HAP-1 (cell line): ENCODE measurements at regions not wholly inside any gene's neighbourhood (a gene's known extent, or its start where the extent isn't known, plus 50 kb on each side); places are given as distances from the start of the nearest gene placed in this dataset.
"Not testable (repeated sequence)": the region's sequence is repeated elsewhere in the genome, so short reads cannot be mapped to it uniquely, and the experiment has no call there.

ENCODE experiments used
- DNase-seq, 2 experiments: peaks; one replicate each; pipeline ENCODE4 v3.0.0-alpha.2; 2016 to 2020; ENCODE audit warnings: low spot score in 2 of 2
- H3K27me3 ChIP-seq: fragments of 250-450 bp; sonication (Bioruptor Pico); 2 replicates; pipeline ENCODE4 v1.5.1; 2020; ENCODE audit warnings: low read depth, mild to moderate bottlenecking, moderate library complexity
- H3K36me3 ChIP-seq: fragments of 250-450 bp; sonication (Bioruptor Pico); replicated peaks from 2 replicates; pipeline ENCODE4 v1.5.1; 2020; ENCODE audit warnings: mild to moderate bottlenecking
- H3K4me1 ChIP-seq: fragments of 250-450 bp; sonication (Bioruptor Pico); 2 replicates; pipeline ENCODE4 v1.5.1; 2020; ENCODE audit warnings: mild to moderate bottlenecking
- H3K4me3 ChIP-seq: fragments of 250-450 bp; sonication (Bioruptor Pico); 2 replicates; pipeline ENCODE4 v1.5.1; 2020; ENCODE audit warnings: mild to moderate bottlenecking, moderate library complexity
- H3K9me3 ChIP-seq: fragments of 250-450 bp; sonication (Bioruptor Pico); 2 replicates; pipeline ENCODE4 v1.5.1; 2020; ENCODE audit warnings: mild to moderate bottlenecking, moderate library complexity
- in situ Hi-C: fragments of 300-500 bp; cut with MboI; formaldehyde crosslinking; loops from 3 replicates; pipeline ENCODE4 v1.14.3; 2020; ENCODE audit warnings: low sequenced_read_pairs, inconsistent platforms, mixed read lengths

DNA sequence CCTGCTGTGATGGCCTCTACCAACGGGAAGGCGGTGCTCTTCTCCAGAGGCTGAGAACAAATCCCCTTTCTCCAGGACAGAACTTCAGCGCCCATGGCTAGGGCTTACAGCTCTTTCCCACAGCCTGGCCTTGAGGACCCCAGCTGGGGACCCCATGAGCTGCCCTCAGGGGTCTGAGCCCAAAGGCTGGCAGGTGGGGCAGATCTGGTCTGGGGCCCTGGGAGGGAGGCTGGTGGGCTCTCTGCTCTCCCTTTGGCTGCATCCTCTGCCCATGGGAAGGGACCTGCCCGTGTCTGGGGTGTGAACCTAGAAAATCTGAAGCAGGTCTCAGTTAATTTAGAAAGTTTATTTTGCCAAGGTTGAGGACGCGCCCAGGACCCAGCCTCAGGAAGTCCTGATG lies 322.1 kb downstream of the ADGRD1 start:
- Histone ChIP-seq H3K27me3 (no peaks in the 10 kb centered on the region), H3K4me1 (no peaks in the 10 kb centered on the region), H3K4me3 (no peak overlapping the region), H3K36me3 (no peaks in the 10 kb centered on the region), H3K9me3 (no peaks in the 10 kb centered on the region)
- in situ Hi-C loops: no loop called here
- DNase-seq: no peak

DNA sequence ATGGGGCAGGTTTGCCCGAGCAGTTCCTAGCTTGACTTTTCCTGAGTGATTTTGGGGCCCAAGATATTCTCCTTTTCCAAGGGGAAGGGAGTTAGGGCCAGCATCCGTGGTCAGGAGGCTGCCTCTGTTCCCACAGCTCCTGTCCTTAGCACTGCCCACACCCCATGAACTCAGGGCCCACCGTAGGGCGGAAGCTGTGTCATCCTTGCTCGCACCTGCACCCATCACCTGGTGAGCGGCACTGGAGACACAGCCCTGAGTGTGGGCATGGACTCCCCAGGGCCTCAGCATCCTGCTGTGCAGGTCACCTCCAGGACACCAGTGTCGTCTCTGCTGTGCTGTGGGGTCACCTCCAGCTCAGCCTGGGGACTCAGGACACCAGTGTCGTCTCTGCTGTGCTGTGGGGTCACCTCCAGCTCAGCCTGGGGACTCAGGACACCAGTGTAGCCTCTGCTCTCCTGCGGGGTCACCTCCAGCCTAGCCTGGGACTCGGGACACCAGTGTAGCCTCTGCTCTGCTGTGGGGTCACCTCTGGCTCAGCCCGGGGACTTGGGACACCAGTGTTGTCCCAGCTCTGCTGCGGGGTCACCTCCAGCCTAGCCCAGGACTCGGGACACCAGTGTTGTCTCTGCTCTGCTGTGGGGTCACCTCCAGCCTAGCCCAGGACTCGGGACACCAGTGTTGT lies 322.9 kb downstream of the ADGRD1 start:
- H3K4me3 ChIP-seq: no peak overlapping the region
- in situ Hi-C loops: no loop called here
- no peaks in the 10 kb centered on the region for H3K9me3 ChIP-seq
- DNase-seq: no peak
- H3K36me3 ChIP-seq: no peaks in the 10 kb centered on the region
- H3K4me1 ChIP-seq: no peaks in the 10 kb centered on the region
- no peaks in the 10 kb centered on the region for H3K27me3 ChIP-seq

DNA sequence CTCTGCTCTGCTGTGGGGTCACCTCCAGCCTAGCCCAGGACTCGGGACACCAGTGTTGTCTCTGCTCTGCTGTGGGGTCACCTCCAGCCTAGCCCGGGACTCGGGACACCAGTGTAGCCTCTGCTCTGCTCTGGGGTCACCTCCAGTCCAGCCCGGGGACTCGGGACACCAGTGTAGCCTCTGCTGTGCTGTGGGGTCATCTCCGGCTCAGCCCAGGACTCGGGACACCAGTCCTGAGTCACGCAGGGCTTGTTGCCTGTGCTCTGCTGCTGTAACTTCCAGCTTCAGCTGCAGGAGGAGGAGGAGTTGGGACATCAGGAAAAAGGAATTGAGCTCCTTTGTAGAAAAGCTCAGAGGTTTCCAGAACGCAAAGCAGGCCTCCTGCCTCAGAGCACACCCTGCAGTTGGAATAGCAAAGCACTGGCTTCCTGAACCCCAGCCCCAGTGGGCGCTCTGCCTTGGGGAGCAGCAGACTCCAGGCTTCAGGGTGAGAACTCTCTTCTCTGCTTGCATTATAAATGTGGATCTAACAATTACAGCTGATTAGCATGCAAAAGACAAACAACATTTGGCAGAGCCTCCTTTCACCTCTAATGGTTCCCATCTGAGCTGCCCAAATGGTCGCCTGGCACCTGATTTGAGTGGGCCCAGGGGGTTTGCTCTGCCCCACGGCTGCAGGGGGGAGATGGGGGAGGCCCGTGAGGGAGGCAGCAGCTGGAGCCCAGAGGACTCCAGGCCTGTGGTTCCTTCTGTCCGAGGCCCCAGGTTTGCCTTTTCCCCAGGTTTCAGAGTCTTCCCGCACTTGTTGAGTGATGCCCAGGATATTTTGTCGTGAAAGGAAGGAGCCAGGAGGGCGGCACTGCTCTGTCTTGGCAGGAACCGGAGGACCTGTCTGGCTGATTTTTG lies 323.7 kb downstream of the ADGRD1 start:
- H3K27me3 ChIP-seq, H3K36me3 ChIP-seq, H3K4me3 ChIP-seq, H3K9me3 ChIP-seq, in situ Hi-C loops, DNase-seq, H3K4me1 ChIP-seq: not testable (repeated sequence)

DNA sequence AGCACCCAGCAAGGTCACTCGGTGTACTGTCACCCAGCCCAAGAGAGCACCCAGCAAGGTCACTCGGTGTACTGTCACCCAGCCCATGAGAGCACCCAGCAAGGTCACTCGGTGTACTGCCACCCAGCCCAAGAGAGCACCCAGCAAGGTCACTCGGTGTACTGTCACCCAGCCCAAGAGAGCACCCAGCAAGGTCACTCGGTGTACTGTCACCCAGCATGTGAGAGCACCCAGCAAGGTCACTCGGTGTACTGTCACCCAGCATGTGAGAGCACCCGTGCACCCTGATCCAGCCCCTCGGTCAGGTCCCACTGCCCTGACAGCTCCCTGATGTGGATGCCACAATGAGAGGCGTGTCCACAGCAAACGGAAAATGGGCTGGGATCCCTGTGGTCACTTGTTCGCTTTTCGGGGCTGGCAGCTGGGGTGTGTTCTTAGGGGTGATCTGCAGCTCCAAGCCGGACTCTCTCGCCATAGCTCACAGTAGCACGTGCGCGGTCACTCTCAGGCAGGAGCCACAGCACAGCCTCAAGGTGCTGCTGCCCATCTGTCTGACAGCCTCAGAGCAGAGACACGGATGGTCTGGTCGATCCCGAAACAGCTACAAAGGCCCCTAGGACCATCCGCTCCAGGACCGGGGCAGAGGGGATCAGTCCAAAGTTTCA lies 324.9 kb downstream of the ADGRD1 start:
- H3K4me1 ChIP-seq, H3K36me3 ChIP-seq, H3K4me3 ChIP-seq, H3K27me3 ChIP-seq, DNase-seq, in situ Hi-C loops, H3K9me3 ChIP-seq: not testable (repeated sequence)

DNA sequence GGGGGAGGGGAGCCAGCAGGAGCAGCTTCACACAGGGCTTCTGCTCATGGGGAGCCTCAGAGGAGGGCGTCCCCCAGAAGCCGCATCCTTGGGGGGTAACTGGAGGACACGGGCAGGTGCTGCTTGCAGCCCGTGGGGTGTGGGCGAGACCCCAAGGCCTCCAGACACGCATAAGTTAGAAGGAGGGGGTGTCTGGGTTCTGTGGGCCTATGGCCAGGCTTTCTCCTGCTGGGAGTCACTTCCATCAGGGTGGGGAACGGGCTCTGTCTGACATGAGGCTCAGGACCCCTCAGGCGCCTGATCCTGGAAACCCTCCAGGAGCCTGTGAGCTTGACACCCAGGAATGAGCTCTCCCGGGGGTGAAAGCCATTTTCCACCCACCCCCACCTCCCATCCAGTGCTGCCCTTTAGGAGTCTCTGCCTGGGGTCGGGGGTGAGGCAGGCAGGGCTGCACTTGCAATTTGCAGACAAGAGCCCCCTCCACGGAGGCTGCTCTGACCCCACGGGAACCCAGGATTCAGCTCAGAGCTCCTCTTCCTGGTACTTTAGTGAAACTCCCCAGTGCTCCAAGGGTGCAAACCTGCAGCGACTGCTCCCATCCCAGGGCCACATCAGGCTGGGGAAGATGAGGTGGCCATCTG lies 325.7 kb downstream of the ADGRD1 start:
- Histone ChIP-seq H3K36me3 (no peaks in the 10 kb centered on the region), H3K4me1 (no peaks in the 10 kb centered on the region), H3K4me3 (no peak overlapping the region), H3K27me3 (no peaks in the 10 kb centered on the region), H3K9me3 (no peaks in the 10 kb centered on the region)
- in situ Hi-C loops: no loop called here
- no peak for DNase-seq

DNA sequence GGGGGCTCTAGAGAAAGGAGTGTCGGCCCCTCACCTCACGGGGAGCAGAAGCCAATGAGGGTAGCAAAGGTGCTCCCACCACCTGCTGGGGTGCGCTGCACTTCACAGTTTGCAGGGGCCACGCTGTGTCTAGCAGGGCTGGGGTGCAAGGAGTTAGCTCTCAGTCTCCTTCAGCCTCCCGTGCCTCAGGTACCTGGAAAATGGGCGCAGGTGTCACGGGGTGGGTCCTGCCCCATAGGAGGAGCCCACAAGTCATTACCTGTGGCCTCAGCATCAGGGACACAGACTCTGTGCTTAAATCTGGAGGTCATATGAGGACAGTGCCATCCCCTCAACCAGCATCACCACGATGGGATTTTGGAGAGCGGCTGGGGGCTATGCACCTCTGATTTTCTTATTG lies 326.7 kb downstream of the ADGRD1 start:
- no peaks in the 10 kb centered on the region for H3K9me3 ChIP-seq
- no peak overlapping the region for H3K4me3 ChIP-seq
- H3K4me1 ChIP-seq: no peaks in the 10 kb centered on the region
- H3K27me3 ChIP-seq: no peaks in the 10 kb centered on the region
- H3K36me3 ChIP-seq: no peaks in the 10 kb centered on the region
- in situ Hi-C loops: no loop called here
- no peak for DNase-seq

DNA sequence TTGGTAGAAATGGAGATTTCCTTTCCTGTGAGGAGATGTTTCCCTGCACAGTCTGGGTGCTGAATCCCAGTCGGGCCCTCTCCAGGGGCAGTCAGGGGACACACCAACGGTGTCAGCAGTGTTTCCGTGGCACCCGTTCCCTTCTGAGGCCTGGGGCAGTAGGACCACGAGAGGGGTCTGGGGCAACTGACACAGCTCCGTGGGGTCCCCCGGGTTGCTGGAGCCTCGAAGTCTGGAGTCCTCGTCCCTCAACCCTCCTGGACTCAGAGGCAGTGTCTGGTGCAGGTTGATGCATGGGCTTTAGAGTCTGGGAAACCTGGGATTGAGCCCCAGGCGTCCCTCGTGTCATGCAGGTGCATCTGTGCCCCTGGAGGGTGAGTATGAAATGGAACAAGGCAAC lies 327.3 kb downstream of the ADGRD1 start:
- no peaks in the 10 kb centered on the region for H3K27me3 ChIP-seq
- in situ Hi-C loops: no loop called here
- DNase-seq: no peak
- H3K4me3 ChIP-seq: no peak overlapping the region
- H3K36me3 ChIP-seq: no peaks in the 10 kb centered on the region
- H3K9me3 ChIP-seq: no peaks in the 10 kb centered on the region
- no peaks in the 10 kb centered on the region for H3K4me1 ChIP-seq

DNA sequence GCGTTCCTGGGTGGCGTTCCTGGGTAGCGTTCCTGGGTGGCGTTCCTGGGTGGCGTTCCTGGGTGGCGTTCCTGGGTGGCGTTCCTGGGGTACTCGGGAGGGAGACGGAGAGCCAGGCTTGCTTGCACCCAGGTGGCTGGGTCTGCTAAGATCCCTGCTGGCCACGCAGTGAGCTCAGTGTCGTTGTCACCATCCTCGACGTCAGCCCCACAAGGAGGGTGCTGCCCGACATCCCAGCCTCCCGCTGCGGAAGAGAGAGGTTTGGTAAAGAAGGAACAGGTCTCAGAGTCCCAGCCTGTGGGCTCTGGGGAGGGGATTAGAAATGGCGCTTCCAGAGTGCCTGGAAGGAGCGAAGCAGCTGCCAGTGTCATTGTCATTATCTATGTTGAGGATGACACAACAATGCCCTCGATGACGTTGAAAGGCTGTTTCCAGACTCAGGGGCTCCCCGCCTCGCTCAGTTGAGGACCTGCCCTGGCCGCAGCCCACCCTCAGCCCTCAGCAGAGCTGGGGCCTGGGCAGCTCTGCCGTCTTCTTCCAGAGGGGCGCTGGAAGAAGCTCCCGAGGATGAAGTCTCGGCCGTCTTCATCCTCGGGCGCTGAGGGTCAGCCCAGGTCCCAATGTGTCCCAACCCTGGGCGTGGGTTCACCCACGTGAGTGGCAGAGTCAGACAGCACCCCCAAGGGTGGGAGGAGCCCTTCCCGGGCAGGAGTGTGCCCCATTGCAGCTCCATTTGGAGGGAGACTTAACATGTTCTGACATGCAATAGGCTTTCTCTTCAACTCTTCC lies 328.8 kb downstream of the ADGRD1 start:
- no peaks in the 10 kb centered on the region for H3K4me1 ChIP-seq
- H3K4me3 ChIP-seq: no peak overlapping the region
- in situ Hi-C loops: no loop called here
- no peak for DNase-seq
- no peaks in the 10 kb centered on the region for H3K36me3 ChIP-seq
- no peaks in the 10 kb centered on the region for H3K27me3 ChIP-seq
- no peaks in the 10 kb centered on the region for H3K9me3 ChIP-seq

DNA sequence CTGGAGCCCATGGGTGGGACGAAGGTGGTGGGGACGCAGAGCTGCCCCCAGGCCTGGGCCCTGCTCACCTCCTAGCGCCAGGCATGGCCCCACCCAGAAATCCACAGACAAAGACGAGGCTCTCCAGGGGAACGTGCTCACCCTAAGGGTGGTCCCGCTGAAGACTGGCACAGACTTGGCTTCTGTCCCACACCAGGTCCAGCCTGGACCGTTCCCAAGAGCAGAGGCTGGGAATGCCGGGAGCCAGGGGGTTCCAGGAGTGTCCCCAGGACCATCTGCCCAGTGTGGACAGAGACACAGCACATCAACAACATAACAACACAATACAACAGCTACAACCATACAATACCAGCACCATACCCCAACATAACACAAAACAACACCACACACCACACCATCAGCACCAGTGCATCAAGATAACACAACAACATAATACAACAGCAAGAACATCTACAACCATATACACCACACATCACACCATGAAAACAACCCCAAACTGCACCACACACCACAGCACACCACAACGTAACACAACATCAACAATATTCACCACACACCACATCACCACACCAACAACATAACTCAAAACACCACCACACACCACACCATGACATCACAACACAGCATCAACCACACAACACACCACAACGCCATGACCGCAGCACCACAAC lies 329.6 kb downstream of the ADGRD1 start:
- in situ Hi-C loops: no loop called here
- no peaks in the 10 kb centered on the region for H3K9me3 ChIP-seq
- no peaks in the 10 kb centered on the region for H3K4me1 ChIP-seq
- H3K27me3 ChIP-seq: no peaks in the 10 kb centered on the region
- H3K36me3 ChIP-seq: no peaks in the 10 kb centered on the region
- H3K4me3 ChIP-seq: no peak overlapping the region
- DNase-seq: no peak

DNA sequence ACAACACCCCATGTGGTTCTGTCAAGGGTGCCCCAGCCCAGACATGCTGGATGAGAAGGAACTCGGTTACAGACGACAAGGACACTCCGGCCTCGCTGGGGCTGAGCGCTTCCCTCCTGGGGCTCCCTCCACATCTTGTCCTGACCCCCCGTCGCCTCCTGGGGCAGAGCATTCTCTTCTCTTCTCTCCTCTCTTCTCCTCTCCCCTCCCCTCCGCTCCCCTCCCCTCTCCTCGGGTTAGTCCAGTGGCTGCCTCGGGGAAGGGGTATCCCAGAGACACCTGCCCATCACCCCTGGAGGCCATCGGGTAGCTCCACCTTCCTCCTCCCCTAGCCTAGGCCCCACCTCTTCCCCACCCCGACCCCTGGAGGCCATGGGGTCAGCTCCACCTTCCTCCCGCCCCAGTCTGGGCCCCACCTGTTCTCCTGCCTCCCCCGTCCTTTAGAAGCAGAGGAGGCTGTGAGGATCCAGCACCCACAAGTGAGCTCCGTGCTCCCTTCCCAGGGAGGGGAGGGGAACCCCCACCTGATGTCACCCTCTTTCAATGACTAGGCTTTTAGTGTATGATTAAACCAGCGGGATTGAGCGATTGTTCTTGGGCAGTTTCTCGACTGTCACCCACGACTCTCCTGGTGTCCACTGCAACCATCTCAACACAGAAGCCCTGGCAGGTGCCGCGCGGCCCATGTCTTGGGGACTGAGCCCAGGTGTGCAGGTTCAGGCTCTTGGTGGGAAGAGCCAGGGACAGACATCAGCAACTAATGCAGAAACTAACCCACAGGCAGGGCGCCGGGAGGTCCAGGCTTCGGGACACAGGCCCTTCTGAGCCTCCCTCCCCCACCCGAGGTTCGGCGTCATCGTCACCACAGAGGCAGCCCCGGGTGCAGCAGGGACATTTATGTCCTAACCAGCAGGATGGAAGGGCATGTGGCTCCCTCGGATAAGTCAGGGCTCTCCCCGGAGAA lies 330.4 kb downstream of the ADGRD1 start:
- H3K4me1 ChIP-seq, H3K36me3 ChIP-seq, in situ Hi-C loops, DNase-seq, H3K4me3 ChIP-seq, H3K9me3 ChIP-seq, H3K27me3 ChIP-seq: not testable (repeated sequence)

DNA sequence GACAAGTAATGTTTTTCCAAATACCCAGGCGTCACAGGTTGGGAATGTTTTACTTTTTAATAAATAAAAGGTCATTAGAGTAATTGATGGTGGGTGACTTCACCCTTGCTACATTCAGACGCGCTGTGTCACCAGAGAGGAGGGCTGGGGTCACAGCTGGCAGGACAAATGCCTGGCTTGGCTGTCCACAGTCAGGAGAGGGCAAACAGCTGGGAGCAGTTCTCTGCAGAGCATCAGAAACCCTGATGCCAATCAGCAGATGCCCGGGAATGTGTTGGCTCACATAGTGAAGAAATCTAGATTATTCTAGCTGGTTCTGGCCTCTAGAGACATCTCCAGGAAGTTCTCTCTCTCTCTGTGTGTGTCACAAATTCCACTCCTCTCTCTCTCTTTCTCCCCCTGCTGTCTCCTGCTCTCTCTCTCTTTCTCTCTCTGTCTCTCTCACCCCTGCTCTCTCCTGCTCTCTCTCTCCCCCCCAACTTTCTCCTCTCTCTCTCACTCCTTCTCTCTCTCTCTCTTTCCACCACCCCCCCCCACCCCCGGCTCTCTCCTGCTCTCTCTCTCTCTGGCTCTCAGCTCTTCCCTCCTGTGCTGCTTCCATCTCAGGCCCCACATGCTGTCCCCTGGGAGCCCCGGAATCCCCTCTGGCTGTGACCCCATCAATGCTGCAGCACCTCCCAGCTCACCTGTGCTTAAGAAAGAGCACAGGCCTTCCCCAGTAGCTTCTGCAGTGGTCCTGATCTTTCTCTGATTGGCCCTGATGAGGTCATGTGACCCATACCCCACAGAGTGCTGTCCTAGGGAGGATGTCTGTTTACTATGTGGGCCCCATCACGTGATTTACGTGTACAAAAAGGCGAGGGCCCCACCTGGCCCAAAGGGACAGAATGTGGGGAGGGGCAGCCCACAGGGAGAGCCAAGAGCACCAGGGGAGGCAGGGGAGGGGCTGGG lies 331.5 kb downstream of the ADGRD1 start:
- H3K4me3 ChIP-seq, DNase-seq, H3K9me3 ChIP-seq, H3K36me3 ChIP-seq, H3K27me3 ChIP-seq, H3K4me1 ChIP-seq, in situ Hi-C loops: not testable (repeated sequence)
